Sigmoid colon (tissue), 3 donors: ENCODE measurements at regions not wholly inside any gene's neighbourhood (a gene's known extent, or its start where the extent isn't known, plus 50 kb on each side); places are given as distances from the start of the nearest gene placed in this dataset.

Experiments used
- POLR2A ChIP-seq, 2 donors: fragments of 450-650 bp; IDR thresholded peaks; one replicate each; pipeline ENCODE4 v1.6.1; 2016; ENCODE audit warnings: antibody characterized with exemption in 2 of 2, mild to moderate bottlenecking in 2 of 2, moderate library complexity in 2 of 2
- TF ChIP-seq, protein P1 (sequence below), 4 experiments: fragments of 450-650 bp in 3 of 4; fragments of 200-600 bp in 1 of 4; IDR thresholded peaks; one replicate each; pipeline ENCODE4 v1.5.1; 2016 to 2019; ENCODE audit warnings: antibody characterized with exemption in 4 of 4, mild to moderate bottlenecking in 3 of 4, moderate library complexity in 2 of 4

DNA sequence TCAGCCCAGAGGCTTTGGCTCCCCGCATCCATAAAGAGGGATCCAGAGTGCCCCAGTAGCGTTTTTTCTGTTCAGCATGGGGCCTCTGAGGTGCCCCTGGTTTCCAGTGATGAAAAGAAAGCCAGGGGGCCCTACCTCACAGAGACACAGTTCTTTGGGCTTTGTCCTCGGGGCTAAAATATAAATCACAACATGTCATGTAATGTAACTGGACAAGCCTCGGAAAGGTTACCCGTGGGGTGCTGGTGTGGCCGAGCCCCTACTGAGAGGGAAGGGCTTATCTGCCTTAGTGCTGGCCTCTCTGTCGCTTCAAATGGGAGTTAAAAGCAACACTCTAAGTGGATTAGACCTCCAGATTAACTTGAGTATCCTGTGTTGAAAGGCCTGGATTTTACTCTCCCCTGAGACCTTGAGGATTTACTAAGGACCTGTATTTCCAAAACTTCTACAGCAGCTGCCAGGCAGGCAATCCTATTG, 251.6 kb upstream of the APCDD1 start:
- TF ChIP-seq, protein P1, sequence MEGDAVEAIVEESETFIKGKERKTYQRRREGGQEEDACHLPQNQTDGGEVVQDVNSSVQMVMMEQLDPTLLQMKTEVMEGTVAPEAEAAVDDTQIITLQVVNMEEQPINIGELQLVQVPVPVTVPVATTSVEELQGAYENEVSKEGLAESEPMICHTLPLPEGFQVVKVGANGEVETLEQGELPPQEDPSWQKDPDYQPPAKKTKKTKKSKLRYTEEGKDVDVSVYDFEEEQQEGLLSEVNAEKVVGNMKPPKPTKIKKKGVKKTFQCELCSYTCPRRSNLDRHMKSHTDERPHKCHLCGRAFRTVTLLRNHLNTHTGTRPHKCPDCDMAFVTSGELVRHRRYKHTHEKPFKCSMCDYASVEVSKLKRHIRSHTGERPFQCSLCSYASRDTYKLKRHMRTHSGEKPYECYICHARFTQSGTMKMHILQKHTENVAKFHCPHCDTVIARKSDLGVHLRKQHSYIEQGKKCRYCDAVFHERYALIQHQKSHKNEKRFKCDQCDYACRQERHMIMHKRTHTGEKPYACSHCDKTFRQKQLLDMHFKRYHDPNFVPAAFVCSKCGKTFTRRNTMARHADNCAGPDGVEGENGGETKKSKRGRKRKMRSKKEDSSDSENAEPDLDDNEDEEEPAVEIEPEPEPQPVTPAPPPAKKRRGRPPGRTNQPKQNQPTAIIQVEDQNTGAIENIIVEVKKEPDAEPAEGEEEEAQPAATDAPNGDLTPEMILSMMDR (IDR thresholded peaks at IDR 0.05), result no peak
- TF ChIP-seq POLR2A (IDR thresholded peaks at IDR 0.05), result no peak
